Spleen (tissue), 11 donors: ENCODE measurements at regions not wholly inside any gene's neighbourhood (a gene's known extent, or its start where the extent isn't known, plus 50 kb on each side); places are given as distances from the start of the nearest gene placed in this dataset.

ENCODE experiments used
- DNase-seq: peaks from one replicate; pipeline ENCODE4 v3.0.0-alpha.2; 2020
- H3K27ac ChIP-seq, 8 donors: fragments of 200-600 bp; sonication (generic) in 7 of 8; 1 replicate in 4 of 8; 2 replicates in 4 of 8; pipeline versions ENCODE4 v1.5.0 to v1.8.0; 2016 to 2021; ENCODE audit warnings: inconsistent platforms in 4 of 8, mild to moderate bottlenecking in 4 of 8, moderate library complexity in 1 of 8
- H3K27me3 ChIP-seq, 7 donors: fragments of 200-600 bp; sonication (generic) in 6 of 7; replicated peaks in 1 of 7; 1 replicate in 4 of 7; 2 replicates in 3 of 7; pipeline versions ENCODE4 v1.5.0 to v1.8.0; 2016 to 2021; ENCODE audit warnings: inconsistent platforms in 3 of 7, mild to moderate bottlenecking in 1 of 7
- H3K36me3 ChIP-seq, 6 donors: fragments of 200-600 bp; sonication (generic) in 5 of 6; 1 replicate in 4 of 6; 2 replicates in 2 of 6; pipeline versions ENCODE4 v1.5.0 to v1.8.0; 2016 to 2021; ENCODE audit warnings: inconsistent platforms in 2 of 6
- H3K4me1 ChIP-seq, 6 donors: fragments of 200-600 bp; sonication (generic) in 5 of 6; 1 replicate in 3 of 6; 2 replicates in 3 of 6; pipeline versions ENCODE4 v1.5.0 to v1.8.0; 2016 to 2021; ENCODE audit warnings: inconsistent platforms in 3 of 6
- H3K4me3 ChIP-seq, 8 donors: fragments of 200-600 bp; sonication (generic) in 7 of 8; 1 replicate in 4 of 8; 2 replicates in 4 of 8; pipeline versions ENCODE4 v1.5.0 to v1.8.0; 2016 to 2021; ENCODE audit warnings: inconsistent platforms in 4 of 8, mild to moderate bottlenecking in 4 of 8, moderate library complexity in 2 of 8
- H3K9me3 ChIP-seq, 8 donors: fragments of 200-600 bp; sonication (generic) in 7 of 8; 1 replicate in 4 of 8; 2 replicates in 4 of 8; pipeline versions ENCODE4 v1.5.0 to v1.8.0; 2016 to 2021; ENCODE audit warnings: inconsistent platforms in 4 of 8
- CTCF ChIP-seq, 11 experiments: fragments of 200-600 bp in 7 of 11; fragments of 450-650 bp in 4 of 11; sonication (generic) in 4 of 11; IDR thresholded peaks in 8 of 11; conservative IDR thresholded peaks in 3 of 11; 1 replicate in 7 of 11; 2 replicates in 4 of 11; pipeline versions ENCODE4 v1.4.0 to v1.8.0; 2016 to 2021; ENCODE audit warnings: antibody characterized with exemption in 11 of 11, inconsistent platforms in 4 of 11, mild to moderate bottlenecking in 1 of 11
- POLR2A ChIP-seq, 3 donors: fragments of 450-650 bp; IDR thresholded peaks; one replicate each; pipeline ENCODE4 v1.5.1; 2017; ENCODE audit warnings: antibody characterized with exemption in 3 of 3, mild to moderate bottlenecking in 1 of 3
- POLR2AphosphoS5 ChIP-seq, 3 donors: sonication (generic); formaldehyde crosslinking; IDR thresholded peaks; one replicate each; pipeline ENCODE4 v1.5.1; 2017; ENCODE audit warnings: antibody characterized with exemption in 3 of 3
- WGBS, 5 donors: extraction: QIAGEN DNeasy Blood & Tissue Kit in 3 of 5; methylation state at CpG; one replicate each; pipeline versions ENCODE4 v1.1.5 to v1.1.7; 2013 to 2018; 5-methylcytosine and 5-hydroxymethylcytosine counted together
- intact Hi-C: fragments of 100-400 bp; cut with DNase I; formaldehyde crosslinking; loops from one replicate; pipeline ENCODE4 v1.15.0; 2023; ENCODE audit warnings: low total_unique reads
- donor health status: healthy with polysubstance abuse.
- donor health status: DM: no; HTN: no; CAD: no; lungs with moderate emphysema.
- donor health status: DM: no; HTN: no; CAD: no.
- donor health status: Bipolar disorder and iron deficiency.
- donor health status: healthy.
- donor health status: DM: no; HTN: no; CAD: no.
- donor health status: DM: yes; HTN: yes; CAD: no.

- DNase-seq = no peak
Measured at GRCh38 chr12:107326237-107326636, 232.9 kb upstream of the CRY1 start.

DNA sequence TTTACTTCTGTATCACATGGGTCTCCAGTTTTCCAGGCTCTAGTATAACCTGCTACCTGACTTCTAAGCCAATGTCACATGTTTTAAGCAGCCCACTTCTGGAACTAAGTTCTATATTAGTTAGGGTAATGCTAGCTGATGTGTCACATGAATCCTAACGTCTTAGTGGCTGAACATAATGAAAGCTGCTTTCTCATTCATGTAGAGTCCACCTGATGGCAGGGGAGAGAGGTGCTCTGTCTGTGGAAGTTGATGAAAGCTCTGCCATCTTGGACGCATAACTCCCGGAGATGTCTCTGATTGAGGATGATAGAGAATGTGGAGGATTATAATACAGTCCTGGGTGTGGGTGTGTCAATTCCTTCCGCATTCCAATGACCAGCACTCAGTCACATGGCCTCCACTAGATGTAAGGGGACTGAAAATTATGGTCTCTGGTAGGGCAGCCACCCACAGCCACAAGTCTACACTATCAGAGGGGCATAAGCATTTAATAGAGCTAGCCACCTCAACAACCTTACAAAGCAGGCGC, 234.4 kb upstream of the CRY1 start:
- TF ChIP-seq POLR2AphosphoS5 (IDR thresholded peaks at IDR 0.05) (no peak), CTCF (IDR thresholded peaks at IDR 0.05 in 8 of 11, conservative IDR thresholded peaks at IDR 0.05 in 3 of 11) (no peak), POLR2A (IDR thresholded peaks at IDR 0.05) (no peak)
- peaks cover 0 to 76% (median 5%) of the 10 kb centered on the region in 7 donors for H3K27me3 ChIP-seq
- no peaks in the 10 kb centered on the region for H3K36me3 ChIP-seq
- DNase-seq = no peak
- no peaks in the 10 kb centered on the region for H3K9me3 ChIP-seq
- intact Hi-C loops = no loop called here
- WGBS, 5 donors = 59 to 82% (median 80%) methylated on average over 5 of the region's 5 CpGs
- H3K4me1 ChIP-seq = peaks cover 0 to 12% (median 0%) of the 10 kb centered on the region in 6 donors
- no peak overlapping the region for H3K27ac ChIP-seq
- H3K4me3 ChIP-seq = no peak overlapping the region

More at GRCh38 chr12:107326237-107326636, 232.9 kb upstream of the CRY1 start:
- H3K4me3 ChIP-seq = no peak overlapping the region
- H3K27ac ChIP-seq = no peak overlapping the region
- H3K4me1 ChIP-seq = peaks cover 0 to 27% (median 8%) of the 10 kb centered on the region in 6 donors
- intact Hi-C loops = no loop called here
- TF ChIP-seq CTCF (IDR thresholded peaks at IDR 0.05 in 8 of 11, conservative IDR thresholded peaks at IDR 0.05 in 3 of 11) (no peak), POLR2A (IDR thresholded peaks at IDR 0.05) (no peak), POLR2AphosphoS5 (IDR thresholded peaks at IDR 0.05) (no peak)
- WGBS, 5 donors = 33 to 76% (median 58%) methylated on average over 2 of the region's 2 CpGs
- H3K27me3 ChIP-seq = peaks cover 0 to 77% (median 8%) of the 10 kb centered on the region in 7 donors
- H3K9me3 ChIP-seq = no peaks in the 10 kb centered on the region
- no peaks in the 10 kb centered on the region for H3K36me3 ChIP-seq

- H3K9me3 ChIP-seq = no peaks in the 10 kb centered on the region
- WGBS, 5 donors = 11 to 22% (median 20%) methylated on average over 11 of the region's 11 CpGs
- no peak overlapping the region for H3K4me3 ChIP-seq
- H3K27me3 ChIP-seq = peaks cover 0 to 67% (median 3%) of the 10 kb centered on the region in 7 donors
- no peaks in the 10 kb centered on the region for H3K36me3 ChIP-seq
- intact Hi-C loops = no loop called here
- no peak for TF ChIP-seq POLR2A (IDR thresholded peaks at IDR 0.05)
- no peak for TF ChIP-seq CTCF (IDR thresholded peaks at IDR 0.05 in 8 of 11, conservative IDR thresholded peaks at IDR 0.05 in 3 of 11)
- TF ChIP-seq POLR2AphosphoS5 (IDR thresholded peaks at IDR 0.05) = no peak
- H3K27ac ChIP-seq = no peak overlapping the region
- peaks cover 0 to 11% (median 0%) of the 10 kb centered on the region in 6 donors for H3K4me1 ChIP-seq
- DNase-seq = no peak
Measured at GRCh38 chr12:107328442-107329133, 235.2 kb upstream of the CRY1 start.

GRCh38 chr12:107329569-107330324, 236.4 kb upstream of the CRY1 start:
- no peak overlapping the region for H3K4me3 ChIP-seq
- no peak for TF ChIP-seq POLR2AphosphoS5 (IDR thresholded peaks at IDR 0.05)
- no peak for TF ChIP-seq POLR2A (IDR thresholded peaks at IDR 0.05)
- TF ChIP-seq CTCF (IDR thresholded peaks at IDR 0.05 in 8 of 11, conservative IDR thresholded peaks at IDR 0.05 in 3 of 11) = no peak
- no peaks in the 10 kb centered on the region for H3K36me3 ChIP-seq
- peaks cover 0 to 58% (median 3%) of the 10 kb centered on the region in 7 donors for H3K27me3 ChIP-seq
- DNase-seq = no peak
- H3K4me1 ChIP-seq = peaks cover 0 to 11% (median 0%) of the 10 kb centered on the region in 6 donors
- 64 to 92% (median 78%) methylated on average over 1 of the region's 1 CpG for WGBS, 5 donors
- intact Hi-C loops = no loop called here
- H3K9me3 ChIP-seq = no peaks in the 10 kb centered on the region
- H3K27ac ChIP-seq = no peak overlapping the region
